GM21423 (cell line): ENCODE measurements at regions not wholly inside any gene's neighbourhood (a gene's known extent, or its start where the extent isn't known, plus 50 kb on each side); places are given as distances from the start of the nearest gene placed in this dataset.
"Not testable (repeated sequence)": the region's sequence is repeated elsewhere in the genome, so short reads cannot be mapped to it uniquely, and the experiment has no call there.

ENCODE experiments used
- ATAC-seq: cut with Tn5 transposase; IDR thresholded peaks from one replicate; pipeline ENCODE4 v1.9.1; 2021; ENCODE audit warnings: mild to moderate bottlenecking, moderate library complexity; ENCODE audit not compliant: unreplicated experiment

DNA sequence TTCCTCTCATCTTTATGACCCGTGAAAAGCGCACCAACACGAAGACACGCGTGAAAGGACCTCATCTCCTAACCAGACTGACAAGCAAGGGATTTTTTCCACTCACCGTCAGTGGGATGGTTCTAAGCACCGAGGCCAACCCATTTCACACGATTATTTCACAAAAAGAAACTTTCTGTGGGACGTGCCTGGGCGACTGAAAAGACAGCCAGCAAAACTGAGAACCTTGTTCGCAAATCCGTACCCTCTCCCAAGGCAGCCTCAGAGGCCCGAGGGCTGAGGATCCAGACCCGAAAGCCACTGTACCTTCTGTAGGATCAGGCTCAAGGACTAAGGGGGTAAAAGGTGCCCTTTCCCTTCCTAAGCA lies 84.9 kb upstream of the METTL9 start:
- not testable (repeated sequence) for ATAC-seq

DNA sequence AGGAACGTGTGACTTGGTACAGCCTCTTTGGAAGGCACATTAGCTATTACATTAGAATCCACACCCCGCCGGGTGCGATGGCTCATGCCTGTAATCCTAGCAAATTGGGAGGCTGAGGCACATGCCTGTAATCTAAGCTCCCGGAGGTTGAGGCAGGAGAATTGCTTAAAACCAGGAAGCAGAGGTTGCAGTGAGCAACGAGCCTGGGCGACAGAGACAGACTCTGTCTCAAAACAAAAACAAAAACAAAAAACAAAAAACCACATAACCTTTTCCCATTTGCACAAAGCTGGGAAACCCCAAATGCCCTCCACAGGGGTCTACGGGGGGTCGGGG lies 82.7 kb upstream of the METTL9 start:
- ATAC-seq, result not testable (repeated sequence)

DNA sequence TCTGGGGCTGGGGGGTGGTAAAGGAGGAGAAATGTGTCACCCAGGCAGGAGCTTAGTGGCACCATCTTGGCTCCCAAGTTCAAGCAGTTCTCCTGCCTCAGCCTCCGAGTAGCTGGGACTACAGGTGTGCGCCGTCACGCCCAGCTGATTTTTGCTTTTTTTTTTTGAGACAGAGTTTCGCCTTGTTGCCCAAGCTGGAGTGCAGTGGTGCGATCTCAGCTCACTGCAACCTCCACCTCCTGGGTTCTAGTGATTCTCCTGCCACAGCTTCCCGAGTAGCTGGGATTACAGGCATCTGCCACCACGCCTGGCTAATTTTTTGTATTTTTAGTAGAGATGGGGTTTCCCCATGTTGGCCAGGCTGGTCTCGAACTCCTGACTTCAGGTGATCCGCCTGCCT lies 82.1 kb upstream of the METTL9 start:
- ATAC-seq, result not testable (repeated sequence)

DNA sequence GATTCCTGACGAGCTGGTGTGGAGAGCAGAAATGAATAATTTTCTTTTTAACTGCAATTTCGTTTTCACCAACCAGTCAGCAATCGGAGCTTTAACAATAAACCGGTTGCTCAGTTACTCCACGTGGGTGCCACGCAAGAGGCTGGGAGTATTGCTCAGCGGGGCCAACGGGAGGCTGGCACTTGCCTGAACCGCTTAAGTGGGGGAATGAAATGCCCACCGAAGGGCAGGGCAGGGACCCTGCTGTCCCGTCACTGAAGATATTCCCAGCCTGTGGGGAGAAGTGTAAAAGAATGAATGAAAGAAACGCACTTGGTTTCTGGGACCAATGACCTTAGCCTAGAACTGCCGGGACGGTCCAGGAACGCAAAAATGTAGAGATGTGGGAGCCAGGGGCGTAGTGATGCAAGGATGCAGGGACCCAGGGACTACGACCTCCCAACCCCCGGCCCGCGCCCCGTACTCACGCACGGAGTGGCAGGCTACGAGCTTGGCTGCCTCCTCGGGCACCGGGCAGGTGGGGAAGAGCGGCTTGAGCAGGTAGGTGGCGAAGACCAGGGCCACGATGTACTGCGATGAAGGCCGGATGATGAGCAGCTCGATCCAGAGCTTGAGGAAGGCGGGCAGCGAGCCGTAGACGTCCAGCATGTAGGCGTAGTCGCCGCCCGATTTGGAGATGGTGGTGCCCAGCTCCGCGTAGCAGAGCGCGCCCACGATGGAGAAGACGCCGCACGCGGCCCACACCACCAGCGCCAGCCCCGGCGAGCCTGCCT lies 79.8 kb upstream of the METTL9 start:
- peak; percentile 6 for ATAC-seq

DNA sequence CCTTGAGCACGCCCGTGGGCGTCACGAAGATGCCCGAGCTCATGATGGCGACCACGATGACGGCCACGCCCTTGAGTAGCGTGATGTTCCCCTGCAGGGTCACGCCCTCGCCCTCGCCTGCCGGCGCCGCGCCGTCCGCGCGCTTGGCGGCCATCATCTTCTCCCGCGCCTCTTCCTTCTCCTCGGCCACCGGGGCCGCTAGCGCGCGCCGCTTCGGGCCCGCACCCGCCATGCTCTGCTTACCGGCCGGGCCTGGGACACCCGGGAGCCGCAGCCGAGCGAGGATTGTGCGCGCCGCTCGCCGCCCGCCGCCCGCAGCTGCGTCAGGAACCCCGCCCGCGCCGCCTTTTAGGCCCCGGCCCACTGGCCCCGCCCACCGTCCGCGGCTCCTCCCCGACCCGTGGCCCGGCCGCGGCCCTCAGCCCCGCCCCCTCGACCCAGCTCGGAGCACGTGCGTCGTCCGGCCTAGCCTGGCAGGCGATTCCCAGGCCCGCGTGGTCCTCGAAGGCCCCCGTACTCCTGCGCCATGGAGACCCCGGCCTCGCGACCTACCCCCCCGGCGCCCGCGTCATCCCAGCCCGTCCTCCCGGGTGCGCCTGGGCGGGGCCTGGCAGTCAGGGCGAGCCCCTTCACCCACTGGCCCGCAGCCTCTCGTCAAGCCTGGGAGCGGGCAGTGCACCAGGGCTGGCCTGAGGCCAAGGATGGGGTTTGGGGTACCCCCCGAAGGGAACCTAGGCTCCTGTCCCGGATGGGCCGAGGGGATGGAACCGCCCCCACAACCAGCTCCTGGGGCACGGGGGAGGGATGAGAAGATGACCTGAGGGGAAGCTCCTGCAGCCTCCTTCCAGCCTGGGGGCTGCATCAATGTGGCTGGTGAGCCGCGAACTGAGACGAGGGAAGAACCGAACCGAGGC lies 79.0 kb upstream of the METTL9 start:
- peak; percentile 62 for ATAC-seq

DNA sequence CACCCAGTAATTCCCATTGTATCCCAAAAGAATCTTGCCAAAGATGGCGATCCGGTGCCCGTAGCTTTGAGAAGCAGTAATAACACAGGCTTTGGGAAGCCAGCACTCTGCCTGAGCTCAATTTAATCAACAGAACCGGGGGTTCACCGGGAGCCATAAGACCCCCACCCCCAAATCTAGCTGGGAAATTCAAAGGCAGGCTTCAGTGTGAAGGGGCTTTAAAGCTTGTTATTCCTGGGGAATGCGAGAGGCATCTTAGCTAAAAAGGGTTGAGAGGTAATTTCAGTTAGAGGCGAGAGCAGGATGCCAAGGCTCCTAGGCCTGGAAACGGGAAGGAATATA lies 78.4 kb upstream of the METTL9 start:
- ATAC-seq, result not testable (repeated sequence)

DNA sequence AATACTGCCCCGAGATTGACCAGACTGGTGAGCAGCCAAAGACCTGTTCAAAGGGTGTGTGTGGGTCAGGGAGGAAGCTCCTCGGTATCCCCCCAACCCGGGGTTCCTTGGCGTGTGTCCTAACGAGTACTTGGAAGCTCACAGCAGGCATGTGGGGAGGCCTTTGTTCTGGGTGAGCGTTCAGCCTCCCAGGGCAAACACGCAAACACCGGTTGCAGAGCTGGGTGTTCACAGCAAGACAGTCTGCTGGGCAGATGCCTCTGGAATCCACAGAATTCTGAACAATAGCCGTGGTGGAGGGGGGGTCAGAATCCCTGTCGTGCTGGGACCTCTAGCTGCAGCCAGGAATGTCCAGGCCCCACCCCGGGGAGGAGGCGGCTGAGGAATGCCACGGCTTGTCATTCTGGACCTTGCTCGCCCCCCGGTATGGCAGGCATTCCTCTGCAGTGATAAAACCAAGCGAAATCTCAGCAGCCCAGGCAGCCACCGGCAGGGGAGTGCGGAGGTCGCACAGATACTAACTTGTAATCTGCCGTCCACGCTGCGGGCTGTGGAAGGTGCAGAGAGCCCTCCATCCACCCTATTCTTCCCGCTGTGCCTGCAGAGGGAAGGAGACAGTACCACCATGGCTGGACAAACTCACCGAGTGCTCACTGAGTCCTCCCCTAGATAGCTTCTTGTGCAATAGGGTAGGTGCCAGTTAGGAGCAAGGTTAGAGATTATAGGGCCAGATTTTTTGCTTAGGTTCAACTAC lies 77.8 kb upstream of the METTL9 start:
- ATAC-seq, result not testable (repeated sequence)

DNA sequence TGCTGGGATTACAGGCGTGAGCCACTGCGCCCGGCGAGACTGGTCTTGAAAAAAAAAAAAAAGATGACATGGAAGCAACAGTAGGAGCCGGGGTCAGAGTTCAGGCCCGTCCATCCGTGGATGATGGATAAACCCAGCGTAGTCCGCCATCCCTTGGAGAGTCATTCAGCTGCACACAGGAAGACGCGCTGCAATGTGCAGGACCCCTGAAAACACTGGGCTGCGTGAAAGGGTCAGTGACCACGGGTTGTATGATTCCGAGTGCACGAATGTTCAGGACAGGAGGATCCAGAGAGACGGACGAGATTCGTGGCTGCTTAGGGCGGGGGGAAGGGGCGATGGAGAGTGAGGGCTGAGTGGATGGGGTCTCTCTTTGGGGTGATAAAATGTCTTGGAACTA lies 76.5 kb upstream of the METTL9 start:
- ATAC-seq, result not testable (repeated sequence)

DNA sequence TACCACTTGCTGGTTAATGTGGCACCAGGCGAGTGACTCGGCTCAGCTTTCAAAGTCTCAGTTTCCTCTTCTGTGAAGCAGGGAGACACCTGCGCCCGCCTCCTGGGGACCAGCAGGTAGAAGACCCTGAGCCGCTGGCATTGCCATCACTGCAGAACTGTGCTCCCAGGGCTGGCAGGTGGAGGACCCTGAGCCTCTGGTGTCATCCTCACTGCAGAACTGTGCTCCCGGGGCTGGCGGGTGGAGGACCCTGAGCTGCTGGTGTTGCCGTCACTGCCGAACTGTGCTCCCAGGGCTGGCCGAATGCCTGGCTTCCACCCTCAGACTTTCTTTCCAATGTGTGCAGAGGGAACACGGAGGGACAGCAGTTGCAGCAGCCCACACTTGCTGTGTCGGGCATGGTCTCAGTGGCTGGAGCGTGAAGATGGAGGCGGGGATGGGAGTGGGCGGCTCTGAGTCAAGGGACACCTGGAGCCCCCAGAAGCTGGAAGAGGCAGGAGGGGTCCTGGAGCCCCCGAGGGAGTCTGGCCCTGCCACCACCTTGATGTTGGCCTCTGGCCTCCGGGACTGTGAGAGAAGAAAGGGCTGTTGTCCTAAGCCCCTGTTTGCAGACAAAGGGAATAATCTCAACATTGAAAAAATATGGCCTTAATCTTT lies 75.8 kb upstream of the METTL9 start:
- no peak for ATAC-seq

DNA sequence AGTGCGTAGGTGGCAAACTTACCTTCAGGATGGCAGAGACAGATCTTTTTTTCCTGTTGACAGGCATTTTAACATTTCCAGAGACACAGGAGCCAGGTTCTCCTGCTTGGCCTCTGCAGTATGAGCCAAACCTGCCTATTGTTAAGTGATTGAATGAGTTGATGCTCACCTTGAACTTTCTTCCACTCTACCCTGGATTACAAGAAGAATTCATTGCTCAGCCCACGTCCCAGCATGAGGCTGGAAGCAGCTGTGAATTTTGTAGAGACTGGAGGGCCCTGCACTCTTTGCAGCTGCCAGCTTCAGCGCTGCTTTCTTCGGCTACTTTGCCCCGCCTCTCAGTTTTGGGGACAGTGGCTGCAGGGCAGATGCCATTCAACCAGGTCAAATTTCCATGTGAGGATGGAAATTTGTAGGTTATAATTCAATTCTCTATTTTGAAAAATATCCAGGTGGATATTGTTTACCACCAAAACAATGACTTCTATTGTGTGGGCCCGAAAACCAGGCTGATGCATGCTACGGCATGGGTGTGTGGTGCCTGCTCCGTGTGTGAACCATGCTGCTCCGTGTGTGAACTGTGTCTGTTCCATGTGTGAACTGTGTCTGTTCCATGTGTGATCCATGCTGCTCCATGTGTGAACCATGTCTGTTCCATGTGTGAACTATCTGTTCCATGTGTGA lies 75.2 kb upstream of the METTL9 start:
- no peak for ATAC-seq

DNA sequence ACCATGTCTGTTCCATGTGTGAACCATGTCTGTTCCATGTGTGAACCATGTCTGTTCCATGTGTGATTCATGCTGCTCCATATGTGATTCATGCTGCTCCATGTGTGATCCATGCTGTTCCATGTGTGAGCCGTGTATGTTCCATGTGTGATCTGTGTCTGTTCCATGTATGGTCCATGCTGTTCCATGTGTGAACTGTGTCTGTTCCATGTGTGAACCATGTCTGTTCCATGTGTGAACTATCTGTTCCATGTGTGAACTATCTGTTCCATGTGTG lies 74.7 kb upstream of the METTL9 start:
- not testable (repeated sequence) for ATAC-seq

DNA sequence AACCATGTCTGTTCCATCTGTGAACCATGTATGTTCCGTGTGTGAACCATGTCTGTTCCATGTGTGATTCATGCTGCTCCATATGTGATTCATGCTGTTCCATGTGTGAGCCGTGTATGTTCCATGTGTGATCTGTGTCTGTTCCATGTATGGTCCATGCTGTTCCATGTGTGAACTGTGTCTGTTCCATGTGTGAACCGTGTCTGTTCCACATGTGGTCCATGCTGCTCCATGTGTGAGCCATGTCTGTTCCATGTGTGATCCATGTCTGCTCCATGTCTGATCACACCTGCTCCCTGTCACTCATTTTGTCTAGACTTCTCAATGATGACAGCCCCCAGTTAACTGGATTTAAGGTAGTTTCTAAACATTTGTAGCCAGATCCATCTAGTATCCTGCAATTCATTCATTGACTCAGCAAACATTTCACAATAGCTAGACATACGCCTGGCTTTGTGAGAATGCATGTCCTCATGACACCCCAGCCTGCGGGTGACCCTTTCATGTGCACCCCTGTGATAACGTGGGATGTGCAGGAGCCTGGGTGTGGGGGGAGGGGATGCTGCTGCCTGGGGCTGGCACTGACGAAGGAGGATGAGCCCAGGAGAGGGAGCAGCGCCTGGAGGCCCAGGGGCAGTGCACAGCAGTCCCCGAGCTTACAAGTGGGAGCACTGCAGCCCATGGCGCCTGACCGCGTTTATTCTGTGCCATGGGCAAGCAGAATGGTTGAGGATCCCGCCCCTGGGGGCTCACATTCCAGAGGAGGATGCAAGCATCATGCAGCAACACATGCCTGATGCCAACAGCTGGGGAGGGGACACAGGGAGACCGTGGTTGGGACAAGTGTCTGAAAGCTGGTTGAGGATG lies 74.1 kb upstream of the METTL9 start:
- not testable (repeated sequence) for ATAC-seq

DNA sequence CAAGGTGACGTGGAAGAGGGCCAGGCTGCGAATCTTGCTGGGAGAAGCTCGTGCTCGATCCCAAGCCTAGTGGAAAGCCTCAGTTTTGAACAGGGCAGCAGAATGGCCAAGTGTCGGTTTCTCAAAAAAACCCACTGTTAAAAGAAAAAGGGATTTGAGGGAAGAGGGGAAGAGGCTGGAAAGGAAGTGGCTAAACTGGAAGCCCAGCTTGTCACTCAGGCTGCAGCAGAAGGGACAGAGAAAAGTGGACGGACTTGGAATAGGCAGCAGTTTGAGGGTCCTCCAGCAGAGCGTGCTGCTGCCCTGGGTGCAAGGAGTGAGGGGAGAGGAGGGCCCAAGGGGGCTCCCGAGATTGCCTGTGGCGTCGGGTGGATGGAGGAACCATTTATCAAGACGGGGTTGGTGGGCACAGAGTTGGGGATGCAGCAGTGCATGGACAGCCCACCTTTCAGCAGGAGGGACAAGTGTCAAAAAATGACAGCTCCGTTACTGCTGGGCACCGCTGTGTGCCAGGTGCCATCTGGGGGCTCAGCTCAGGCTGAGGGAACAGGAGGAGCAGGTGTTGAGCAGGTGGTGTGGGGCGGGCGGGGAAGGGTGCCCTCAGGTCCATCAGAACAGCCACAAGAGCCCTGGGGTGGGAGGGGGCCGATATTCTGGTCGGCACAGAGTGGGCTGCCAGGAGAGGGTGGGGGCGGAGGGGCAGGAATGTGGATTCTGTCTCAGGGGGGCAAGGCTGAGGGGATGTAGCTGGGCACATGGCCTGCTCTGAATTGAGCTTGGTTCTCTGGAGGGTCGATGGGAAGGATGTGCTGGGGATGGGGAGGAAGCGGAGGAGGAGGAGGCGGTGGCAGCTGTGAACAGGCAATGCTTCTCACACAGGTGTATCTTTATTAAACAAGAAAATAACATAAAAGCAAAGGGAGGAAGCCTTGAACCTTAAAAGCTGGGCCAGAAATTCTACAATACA lies 73.1 kb upstream of the METTL9 start:
- not testable (repeated sequence) for ATAC-seq

DNA sequence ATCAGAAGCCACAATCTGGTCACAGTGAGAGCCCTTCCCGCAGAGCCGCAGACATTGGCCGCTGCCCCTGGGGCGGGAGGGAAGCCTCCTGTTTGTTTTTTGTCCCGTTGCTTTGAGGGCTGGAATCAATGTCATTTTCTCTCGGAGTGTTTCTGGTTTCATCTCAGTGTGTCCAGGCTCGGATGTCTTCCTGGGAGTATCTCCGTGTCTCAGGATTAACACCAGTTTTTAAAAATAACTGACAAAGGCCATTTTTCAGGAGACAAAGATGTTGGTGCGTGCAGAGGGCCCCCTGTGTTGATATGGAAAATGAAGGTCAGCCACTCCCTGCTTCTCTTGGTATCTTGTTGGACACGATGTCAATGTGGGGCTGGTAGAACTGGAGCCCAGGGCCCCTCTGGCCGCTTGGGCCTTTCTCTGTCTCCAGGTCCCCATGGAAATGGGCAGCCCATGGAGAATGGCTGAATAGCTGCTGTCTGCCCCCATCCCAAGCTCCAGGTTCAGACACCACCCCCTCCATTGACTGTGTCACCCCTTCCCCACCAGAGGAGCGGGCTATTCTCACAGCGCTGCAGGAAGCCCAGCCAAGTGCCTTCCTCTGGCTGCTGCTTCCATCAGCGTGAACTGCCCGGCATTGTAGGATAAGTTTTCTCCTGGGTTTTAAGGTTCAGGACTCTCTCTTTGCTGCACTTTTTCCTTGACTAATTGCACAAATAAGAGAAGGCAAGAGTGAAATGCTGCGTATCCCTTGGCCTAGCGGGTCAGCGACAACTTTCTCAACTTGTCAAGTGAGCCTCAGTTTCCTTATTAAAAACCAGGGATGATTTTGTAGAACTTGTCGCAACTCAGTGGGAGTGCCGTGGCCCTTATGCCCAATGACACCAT lies 72.2 kb upstream of the METTL9 start:
- no peak for ATAC-seq

DNA sequence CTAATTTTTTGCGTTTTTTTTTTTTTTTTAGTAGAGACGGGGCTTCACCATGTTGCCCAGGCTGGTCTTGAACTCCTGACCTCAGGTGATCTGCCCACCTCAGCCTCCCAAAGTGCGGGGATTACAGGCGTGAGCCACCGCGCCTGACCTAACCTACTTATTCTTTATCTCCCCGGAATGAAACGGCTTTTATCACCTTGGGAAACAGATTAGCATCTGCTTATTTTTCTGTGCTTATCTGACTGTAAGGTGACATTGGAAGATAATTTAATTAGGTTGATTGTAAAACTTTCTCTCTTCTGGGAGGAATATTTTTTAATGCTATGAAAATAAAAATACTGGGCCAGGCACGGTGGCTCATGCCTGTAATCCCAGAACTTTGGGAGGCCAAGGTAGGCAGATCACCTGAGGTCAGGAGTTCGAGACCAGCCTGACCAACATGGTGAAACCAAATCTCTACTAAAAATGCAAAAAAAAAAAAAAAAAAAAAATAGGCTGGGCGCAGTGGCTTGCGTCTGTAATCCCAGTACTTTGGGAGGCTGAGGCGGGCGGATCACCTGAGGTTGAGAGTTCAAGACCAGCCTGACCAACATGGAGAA lies 70.2 kb upstream of the METTL9 start:
- not testable (repeated sequence) for ATAC-seq

DNA sequence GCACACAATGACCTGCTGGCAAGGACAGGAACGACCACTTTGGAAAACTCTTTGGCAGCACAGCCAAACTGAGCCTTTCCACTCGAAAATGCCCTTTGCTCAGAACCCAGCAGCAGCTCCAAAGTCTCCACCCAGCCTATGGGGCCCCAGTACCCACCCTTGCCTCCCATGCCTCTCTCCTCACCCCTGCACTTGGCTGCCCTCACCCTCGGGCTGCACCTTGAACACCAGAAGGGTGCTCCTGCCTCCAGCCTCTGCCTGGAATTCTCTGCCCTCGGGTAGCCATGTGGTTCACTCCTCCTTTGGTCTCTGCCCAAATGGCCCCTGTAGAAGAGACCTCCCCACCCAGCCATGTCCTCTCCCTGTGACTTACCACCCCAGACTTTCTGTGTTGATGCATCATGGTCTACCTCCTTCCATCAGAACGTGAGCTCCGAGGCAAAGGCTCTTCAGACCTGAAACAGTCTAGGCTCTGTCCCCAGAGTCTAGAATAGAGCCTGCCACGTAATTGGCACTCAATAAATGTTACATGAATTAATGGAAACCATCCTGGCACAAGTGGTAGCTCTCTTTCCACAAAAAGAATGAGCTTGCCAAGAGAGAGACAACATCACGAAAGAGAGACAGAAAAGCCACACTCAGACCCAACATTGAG lies 68.5 kb upstream of the METTL9 start:
- ATAC-seq, result not testable (repeated sequence)

DNA sequence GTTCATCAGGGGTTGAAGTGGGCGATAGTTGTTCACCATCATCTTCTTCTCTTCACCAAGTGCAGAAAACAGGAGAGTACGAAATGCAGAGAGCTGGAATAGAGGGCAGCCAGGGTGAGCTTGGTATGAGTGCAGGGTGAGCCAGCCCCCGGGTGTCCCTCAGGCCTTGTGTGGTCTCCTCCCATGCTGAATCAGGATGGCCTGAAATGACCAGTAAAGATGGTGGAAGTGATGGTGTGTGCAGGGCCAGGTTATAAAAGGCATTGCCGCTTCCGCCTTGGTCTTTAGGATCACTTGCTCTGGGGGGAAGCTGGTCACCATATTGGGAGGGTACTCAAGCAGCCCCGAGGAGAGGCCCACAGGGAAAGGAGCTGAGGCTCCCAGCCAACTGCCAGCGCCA lies 66.4 kb upstream of the METTL9 start:
- not testable (repeated sequence) for ATAC-seq
